ENCODE measurements at regions not wholly inside any gene's neighbourhood (a gene's known extent, or its start where the extent isn't known, plus 50 kb on each side); places are given as distances from the start of the nearest gene placed in this dataset.
"Not testable (repeated sequence)": the region's sequence is repeated elsewhere in the genome, so short reads cannot be mapped to it uniquely, and the experiment has no call there.

DNA sequence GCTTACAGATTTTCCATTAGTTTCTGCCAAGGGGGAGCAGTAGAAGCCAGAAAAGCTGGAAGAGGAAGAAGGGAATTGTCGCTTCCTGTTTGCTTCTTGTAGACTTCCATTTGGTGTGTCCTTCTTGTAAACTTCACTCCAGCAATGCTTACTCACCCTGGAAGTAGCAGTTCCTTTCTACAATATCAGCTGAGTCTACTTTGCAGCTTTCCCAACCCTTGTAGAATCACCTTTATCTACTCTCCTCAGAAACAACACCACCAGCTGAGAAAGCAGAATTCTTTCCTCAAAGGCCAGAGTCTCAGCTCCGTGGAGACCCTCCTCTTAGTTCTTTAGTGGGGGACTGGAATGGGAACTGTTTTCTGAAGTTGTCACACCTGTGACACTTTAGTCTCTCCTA is 1136.7 kb upstream of the TMPRSS15 start:
- no peak for DNase-seq (ENCODE audit: low read depth)
- H3K4me3 ChIP-seq (ENCODE audit: low read depth, low read length): no peak overlapping the region
- no peaks in the 10 kb centered on the region for H3K36me3 ChIP-seq (ENCODE audit: control insufficient read depth, insufficient read depth, low read length)
- TF ChIP-seq, protein P1, sequence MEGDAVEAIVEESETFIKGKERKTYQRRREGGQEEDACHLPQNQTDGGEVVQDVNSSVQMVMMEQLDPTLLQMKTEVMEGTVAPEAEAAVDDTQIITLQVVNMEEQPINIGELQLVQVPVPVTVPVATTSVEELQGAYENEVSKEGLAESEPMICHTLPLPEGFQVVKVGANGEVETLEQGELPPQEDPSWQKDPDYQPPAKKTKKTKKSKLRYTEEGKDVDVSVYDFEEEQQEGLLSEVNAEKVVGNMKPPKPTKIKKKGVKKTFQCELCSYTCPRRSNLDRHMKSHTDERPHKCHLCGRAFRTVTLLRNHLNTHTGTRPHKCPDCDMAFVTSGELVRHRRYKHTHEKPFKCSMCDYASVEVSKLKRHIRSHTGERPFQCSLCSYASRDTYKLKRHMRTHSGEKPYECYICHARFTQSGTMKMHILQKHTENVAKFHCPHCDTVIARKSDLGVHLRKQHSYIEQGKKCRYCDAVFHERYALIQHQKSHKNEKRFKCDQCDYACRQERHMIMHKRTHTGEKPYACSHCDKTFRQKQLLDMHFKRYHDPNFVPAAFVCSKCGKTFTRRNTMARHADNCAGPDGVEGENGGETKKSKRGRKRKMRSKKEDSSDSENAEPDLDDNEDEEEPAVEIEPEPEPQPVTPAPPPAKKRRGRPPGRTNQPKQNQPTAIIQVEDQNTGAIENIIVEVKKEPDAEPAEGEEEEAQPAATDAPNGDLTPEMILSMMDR (IDR thresholded peaks at IDR 0.05; ENCODE audit: insufficient read depth, low read length, poor library complexity, severe bottlenecking): no peak
- no peaks in the 10 kb centered on the region for H3K27me3 ChIP-seq (ENCODE audit: control insufficient read depth, insufficient read depth, low read length)

DNA sequence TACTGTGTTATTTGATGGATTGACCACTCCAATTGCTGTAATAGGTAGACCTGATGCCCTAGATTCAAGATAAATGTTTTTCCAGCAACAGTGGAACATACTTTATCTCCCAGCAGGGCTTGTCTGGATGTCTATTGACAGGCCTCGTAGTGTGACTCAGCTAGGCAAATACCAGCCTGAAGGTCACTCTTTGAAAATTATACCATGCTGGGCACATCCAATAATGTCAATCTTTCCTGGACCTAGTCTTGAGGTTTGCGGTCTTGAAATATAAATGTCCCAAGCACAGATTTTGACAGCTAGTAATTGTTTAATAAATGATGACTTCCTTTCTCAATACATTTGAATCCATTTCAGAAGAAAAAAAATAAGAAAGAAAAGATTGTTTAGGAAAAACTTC is 1138.0 kb upstream of the TMPRSS15 start:
- DNase-seq (ENCODE audit: low read depth): no peak
- Histone ChIP-seq H3K36me3 (ENCODE audit: control insufficient read depth, insufficient read depth, low read length) (no peaks in the 10 kb centered on the region), H3K4me3 (ENCODE audit: low read depth, low read length) (no peak overlapping the region), H3K27me3 (ENCODE audit: control insufficient read depth, insufficient read depth, low read length) (no peaks in the 10 kb centered on the region)
- TF ChIP-seq, protein P1 (IDR thresholded peaks at IDR 0.05; ENCODE audit: insufficient read depth, low read length, poor library complexity, severe bottlenecking): no peak

DNA sequence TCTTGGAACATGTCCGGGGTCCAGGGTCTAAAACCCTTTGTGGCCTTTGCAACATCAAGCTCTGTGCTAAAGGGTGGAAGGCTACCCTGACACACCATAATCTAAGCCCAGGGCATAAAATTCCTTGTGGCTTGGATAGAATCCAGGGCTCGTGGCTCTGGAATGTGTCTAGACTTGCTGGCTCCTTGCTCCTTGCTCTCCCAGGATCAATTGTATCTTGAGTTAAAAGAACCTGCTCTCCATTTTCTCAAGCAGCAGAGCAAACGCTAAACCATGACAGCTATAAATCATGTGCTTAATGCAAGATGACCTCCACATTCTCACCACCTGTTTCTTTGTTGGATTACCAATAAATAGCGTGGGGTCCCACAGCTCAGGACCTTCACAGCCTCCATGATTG is 1140.9 kb upstream of the TMPRSS15 start:
- DNase-seq (ENCODE audit: low read depth); H3K27me3 ChIP-seq (ENCODE audit: control insufficient read depth, insufficient read depth, low read length): not testable (repeated sequence)

DNA sequence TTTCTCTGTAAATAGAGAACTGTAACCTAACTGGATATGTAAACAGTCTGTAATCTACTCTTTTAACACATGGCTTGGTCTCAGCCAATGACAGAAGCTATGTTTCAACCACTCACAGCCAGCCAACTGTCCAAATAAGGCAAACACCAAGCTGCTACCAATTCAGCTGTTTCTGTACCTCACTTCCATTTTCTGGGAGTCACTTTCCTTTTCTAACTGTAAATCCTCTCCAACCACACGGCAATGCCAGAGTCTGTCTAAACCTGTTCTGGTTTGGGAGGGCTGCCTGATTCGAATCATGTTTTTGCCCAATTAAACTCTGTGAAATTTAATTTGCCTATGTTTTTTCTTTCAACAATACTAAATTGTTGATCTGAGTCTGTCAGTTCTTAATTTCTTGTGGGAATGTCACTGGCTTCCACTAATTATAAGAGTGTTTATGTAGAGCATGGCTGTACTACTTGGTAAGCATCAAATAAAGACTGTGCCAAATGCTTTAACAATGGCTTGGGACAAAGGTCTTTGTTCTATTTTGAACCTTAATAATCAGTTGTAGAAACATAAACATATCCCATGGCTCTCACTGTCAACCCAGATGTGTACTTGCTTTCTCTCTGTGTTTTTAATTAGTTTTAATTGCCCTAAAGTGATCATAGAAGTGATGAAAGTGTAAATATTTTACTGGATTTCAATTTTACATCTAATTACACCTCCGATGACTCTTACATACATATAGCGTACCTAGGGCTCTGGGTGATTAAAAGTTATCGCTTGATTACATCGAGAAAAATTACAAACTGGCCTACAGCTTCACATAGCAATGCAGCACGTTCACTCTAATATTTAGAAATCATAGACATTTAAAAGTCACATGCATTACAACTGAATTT is 1144.6 kb upstream of the TMPRSS15 start:
- H3K36me3 ChIP-seq (ENCODE audit: control insufficient read depth, insufficient read depth, low read length): no peaks in the 10 kb centered on the region
- H3K4me3 ChIP-seq (ENCODE audit: low read depth, low read length): no peak overlapping the region
- H3K27me3 ChIP-seq (ENCODE audit: control insufficient read depth, insufficient read depth, low read length): no peaks in the 10 kb centered on the region
- TF ChIP-seq, protein P1 (IDR thresholded peaks at IDR 0.05; ENCODE audit: insufficient read depth, low read length, poor library complexity, severe bottlenecking): no peak
- no peak for DNase-seq (ENCODE audit: low read depth)

More for the DNA sequence above, 1140.9 kb upstream of the TMPRSS15 start:
- H3K36me3 ChIP-seq (ENCODE audit: control insufficient read depth, insufficient read depth, low read length); H3K4me3 ChIP-seq (ENCODE audit: low read depth, low read length): not testable (repeated sequence)

DNA sequence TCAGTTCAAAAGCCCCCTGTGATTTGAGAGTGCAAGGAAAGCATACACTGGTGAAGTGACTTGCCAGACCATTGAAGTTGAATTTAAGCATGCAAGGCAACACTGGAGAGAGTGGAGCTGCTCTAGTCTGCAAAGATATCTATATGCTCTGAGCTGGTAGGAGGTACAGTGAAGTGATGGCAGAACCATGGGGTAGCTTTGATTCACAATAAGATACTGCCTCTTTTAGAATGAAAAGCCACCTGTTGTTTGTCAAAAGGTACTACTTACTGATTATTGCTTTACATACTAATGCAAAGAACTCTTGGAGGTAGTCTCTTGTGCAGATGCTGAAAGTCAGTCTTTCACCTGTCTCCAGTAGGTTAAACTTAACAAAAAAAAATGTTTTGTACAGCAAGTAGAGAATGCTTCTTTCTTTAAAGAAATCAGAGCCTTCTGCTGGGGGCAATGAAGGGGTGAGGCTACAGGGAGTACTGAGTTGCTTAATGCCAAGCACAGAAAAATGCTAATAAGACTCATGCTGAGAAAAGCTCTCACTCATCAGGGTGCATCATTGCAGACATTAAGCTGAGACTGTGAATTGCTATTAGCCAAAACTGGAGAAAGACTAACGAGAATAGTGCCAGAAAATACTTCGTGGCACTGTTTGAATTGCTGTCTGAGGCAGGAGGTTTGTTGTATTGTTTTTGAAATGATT is 1150.5 kb upstream of the TMPRSS15 start:
- Histone ChIP-seq H3K36me3 (ENCODE audit: control insufficient read depth, insufficient read depth, low read length) (no peaks in the 10 kb centered on the region), H3K4me3 (ENCODE audit: low read depth, low read length) (no peak overlapping the region), H3K27me3 (ENCODE audit: control insufficient read depth, insufficient read depth, low read length) (no peaks in the 10 kb centered on the region)
- no peak for DNase-seq (ENCODE audit: low read depth)
- TF ChIP-seq, protein P1 (IDR thresholded peaks at IDR 0.05; ENCODE audit: insufficient read depth, low read length, poor library complexity, severe bottlenecking): no peak

DNA sequence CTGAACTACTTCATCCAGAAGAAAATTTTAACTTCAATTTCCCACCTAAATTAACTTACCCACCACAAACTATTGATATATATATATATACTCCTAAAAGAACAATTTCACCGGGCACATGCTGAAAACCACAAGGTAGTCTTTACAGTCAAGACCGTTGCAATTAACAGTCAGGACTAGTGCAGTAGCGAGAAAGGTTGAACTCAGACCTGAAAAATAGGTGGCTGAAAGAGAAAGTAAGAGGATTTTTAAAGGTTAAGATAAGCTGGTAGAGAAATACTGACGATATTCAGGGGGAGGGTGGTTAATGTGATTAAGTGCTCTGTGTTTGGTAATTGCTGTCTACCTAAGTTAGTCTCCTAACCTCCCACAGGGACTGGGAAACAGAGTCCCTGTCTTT is 1153.5 kb upstream of the TMPRSS15 start:
- TF ChIP-seq, protein P1 (IDR thresholded peaks at IDR 0.05; ENCODE audit: insufficient read depth, low read length, poor library complexity, severe bottlenecking): no peak
- no peak for DNase-seq (ENCODE audit: low read depth)

More for the DNA sequence above, 1153.5 kb upstream of the TMPRSS15 start:
- no peaks in the 10 kb centered on the region for H3K27me3 ChIP-seq (ENCODE audit: control insufficient read depth, insufficient read depth, low read length)
- no peaks in the 10 kb centered on the region for H3K36me3 ChIP-seq (ENCODE audit: control insufficient read depth, insufficient read depth, low read length)
- H3K4me3 ChIP-seq (ENCODE audit: low read depth, low read length): no peak overlapping the region
